ENCODE measurements at regions not wholly inside any gene's neighbourhood (a gene's known extent, or its start where the extent isn't known, plus 50 kb on each side); places are given as distances from the start of the nearest gene placed in this dataset.
"Not testable (repeated sequence)": the region's sequence is repeated elsewhere in the genome, so short reads cannot be mapped to it uniquely, and the experiment has no call there.

DNA sequence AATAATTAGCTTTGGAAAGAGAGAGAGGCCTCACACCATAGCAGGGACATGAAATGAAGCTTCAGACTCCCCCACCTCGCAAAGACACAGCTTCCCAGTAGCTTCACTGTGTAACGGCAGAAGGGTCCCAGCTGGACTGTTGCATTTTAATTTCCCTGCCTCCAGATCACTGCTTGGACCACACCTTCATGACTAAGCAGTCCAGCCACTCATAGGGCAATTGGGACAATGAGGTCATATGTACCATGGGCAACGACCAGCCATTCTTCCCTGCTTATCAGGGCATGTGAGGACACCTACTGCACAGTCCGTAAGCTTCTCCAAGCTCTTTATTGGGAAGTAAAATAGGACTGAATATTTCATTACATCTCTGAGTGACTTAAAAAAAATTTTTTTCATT lies 183.0 kb downstream of the MREG start:
- H3K4me3 ChIP-seq (ENCODE audit: low read depth, low read length), result no peak overlapping the region
- TF ChIP-seq CTCF (IDR thresholded peaks at IDR 0.05; ENCODE audit: low read depth, low read length, missing control alignments), result no peak
- DNase-seq (ENCODE audit: low read depth), result no peak

DNA sequence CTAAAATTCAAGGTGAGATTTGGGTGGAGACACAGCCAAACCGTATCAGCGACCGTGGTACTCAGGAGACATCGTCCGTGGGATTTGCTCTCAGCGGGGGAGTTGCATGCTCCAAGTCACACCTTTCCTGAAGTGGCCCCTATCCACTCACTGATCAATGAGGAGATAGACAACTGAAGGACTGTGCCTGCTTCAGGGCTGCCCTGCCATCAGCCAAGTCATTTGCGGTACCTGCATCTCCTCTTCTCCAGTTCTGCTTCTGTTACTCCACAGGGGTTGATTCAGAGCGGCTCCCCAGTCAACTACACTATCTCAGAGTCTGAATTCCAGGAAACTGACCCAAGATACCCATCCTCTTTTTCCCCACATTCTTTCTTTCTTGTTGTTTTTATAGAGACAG lies 184.1 kb downstream of the MREG start:
- no peak for TF ChIP-seq CTCF (IDR thresholded peaks at IDR 0.05; ENCODE audit: low read depth, low read length, missing control alignments)
- no peak overlapping the region for H3K4me3 ChIP-seq (ENCODE audit: low read depth, low read length)
- DNase-seq (ENCODE audit: low read depth), result no peak

DNA sequence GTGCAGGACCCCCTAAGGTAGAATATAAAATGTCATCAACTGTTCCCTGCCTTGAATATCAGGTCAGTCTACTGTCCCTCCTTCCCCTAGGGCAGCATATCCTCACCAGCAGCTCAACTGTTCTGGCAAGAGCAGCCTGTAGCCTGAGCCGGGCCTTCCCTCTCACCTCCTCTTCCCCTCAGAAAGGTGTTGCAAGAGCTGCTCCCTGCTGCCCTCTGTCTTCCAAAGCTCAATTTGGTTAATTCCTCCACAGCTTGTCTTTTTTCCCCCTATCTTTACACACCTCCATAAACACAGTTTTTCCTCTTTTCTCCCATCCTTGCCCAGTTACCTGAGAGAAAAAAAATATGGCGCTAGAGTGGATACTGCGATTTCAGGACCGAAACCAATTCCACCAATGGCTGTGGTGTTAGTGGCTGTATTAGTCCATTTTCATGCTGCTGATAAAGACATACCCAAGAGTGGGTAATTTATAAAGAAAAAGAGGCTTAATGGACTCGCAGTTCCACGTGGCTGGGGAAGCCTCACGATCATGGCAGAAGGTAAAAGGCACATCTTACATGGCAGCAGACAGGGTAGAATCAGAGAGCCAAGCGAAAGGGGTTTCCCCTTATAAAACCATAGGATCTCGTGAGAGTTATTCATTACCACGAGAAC lies 184.7 kb downstream of the MREG start:
- peak; percentile 80 for TF ChIP-seq CTCF (IDR thresholded peaks at IDR 0.05; ENCODE audit: low read depth, low read length, missing control alignments)
- H3K4me3 ChIP-seq (ENCODE audit: low read depth, low read length), result no peak overlapping the region
- DNase-seq (ENCODE audit: low read depth), result no peak

DNA sequence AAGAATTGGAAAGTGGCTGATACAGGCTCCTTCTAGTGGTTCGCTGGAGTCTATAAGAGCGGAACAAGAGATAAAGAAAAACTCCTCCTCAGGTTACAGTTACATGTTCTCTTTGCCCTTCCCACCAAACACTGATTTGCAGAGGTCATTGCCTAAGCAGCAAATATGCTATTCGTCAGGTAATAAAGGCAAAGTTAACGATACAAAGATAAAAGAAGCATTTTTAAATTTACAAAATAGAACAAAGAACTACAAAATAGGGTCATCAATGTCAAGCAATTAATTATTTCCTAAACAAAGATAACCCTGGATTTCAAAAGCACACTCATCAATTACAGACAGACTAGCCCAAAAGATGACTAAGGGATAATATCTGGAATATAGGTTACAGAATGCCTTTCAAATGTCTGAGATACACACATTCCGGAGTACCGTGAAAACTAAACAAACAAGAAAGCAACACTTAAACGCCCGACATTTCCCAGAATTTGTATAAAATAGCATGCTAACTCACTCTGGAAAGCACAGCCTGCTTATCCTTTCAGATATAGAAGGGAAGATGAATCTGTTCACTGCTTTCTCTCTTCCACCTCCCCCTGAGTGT lies 186.4 kb downstream of the MREG start:
- no peak overlapping the region for H3K4me3 ChIP-seq (ENCODE audit: low read depth, low read length)

DNA sequence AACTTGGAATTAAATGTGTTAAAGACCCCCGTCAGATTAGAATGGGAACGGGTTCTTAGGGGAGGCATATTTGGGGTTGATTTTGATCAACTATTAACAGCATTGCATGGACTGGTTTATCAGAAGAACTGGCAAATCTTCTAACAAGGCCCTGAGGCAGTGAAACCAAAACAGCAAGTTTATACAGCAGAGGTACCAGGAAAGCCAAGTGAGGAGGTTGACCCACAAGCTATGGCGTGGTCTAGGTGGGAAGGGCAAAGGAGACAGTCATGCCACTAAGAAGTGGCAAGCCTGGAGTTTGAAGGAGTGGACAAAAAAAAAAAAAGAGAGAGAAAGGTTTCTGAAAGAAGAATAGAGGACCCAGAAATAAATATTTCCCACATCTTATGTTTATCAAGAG lies 187.0 kb downstream of the MREG start:
- TF ChIP-seq CTCF (IDR thresholded peaks at IDR 0.05; ENCODE audit: low read depth, low read length, missing control alignments), result no peak
- no peak for DNase-seq (ENCODE audit: low read depth)

More for the DNA sequence above, 186.4 kb downstream of the MREG start:
- no peak for DNase-seq (ENCODE audit: low read depth)
- no peak for TF ChIP-seq CTCF (IDR thresholded peaks at IDR 0.05; ENCODE audit: low read depth, low read length, missing control alignments)

DNA sequence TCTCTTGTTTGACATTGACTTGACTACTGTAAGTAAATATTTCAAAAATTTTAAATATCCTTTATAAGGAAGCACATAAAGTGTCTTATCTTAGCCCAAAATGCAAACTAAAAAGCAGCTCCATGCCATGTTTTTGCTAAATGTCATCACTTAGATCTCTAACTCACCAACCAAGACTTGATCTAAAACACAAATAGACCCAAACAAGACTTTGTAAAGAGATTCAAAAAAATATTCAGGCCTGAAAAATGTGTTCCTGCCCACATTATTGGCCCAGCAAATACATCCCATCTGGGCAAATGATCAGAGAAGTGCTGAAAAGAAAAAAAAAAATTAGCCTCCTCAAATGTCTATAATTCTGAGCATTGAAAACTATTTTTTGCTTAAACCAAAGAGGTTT lies 187.6 kb downstream of the MREG start:
- H3K4me3 ChIP-seq (ENCODE audit: low read depth, low read length), result no peak overlapping the region
- no peak for TF ChIP-seq CTCF (IDR thresholded peaks at IDR 0.05; ENCODE audit: low read depth, low read length, missing control alignments)
- no peak for DNase-seq (ENCODE audit: low read depth)

More for the DNA sequence above, 187.0 kb downstream of the MREG start:
- H3K4me3 ChIP-seq (ENCODE audit: low read depth, low read length), result no peak overlapping the region

GRCh38 chr2:215821298-215821697 lies 192.1 kb downstream of the MREG start:
- H3K4me3 ChIP-seq (ENCODE audit: low read depth, low read length); DNase-seq (ENCODE audit: low read depth): not testable (repeated sequence)

DNA sequence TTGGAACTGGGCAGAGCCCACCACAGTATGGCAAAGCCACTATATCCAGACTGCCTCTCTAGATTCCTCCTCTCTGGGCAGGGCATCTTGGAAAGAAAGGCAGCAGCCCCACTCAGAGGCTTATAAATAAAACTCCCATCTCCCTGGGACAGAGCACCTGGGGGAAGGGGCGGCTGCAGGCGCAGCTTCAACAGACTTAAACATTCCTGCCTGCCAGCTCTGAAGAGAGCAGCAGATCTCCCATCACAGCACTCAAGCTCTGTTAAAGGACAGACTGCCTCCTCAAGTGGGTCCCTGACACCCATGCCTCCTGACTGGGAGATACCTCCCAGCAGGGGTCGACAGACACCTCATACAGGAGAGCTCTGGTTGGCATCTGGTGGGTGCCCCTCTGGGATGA lies 193.6 kb downstream of the MREG start:
- not testable (repeated sequence) for H3K4me3 ChIP-seq (ENCODE audit: low read depth, low read length); DNase-seq (ENCODE audit: low read depth)

Measured in GM12864 (cell line).